ENCODE measurements at regions not wholly inside any gene's neighbourhood (a gene's known extent, or its start where the extent isn't known, plus 50 kb on each side); places are given as distances from the start of the nearest gene placed in this dataset.

DNA sequence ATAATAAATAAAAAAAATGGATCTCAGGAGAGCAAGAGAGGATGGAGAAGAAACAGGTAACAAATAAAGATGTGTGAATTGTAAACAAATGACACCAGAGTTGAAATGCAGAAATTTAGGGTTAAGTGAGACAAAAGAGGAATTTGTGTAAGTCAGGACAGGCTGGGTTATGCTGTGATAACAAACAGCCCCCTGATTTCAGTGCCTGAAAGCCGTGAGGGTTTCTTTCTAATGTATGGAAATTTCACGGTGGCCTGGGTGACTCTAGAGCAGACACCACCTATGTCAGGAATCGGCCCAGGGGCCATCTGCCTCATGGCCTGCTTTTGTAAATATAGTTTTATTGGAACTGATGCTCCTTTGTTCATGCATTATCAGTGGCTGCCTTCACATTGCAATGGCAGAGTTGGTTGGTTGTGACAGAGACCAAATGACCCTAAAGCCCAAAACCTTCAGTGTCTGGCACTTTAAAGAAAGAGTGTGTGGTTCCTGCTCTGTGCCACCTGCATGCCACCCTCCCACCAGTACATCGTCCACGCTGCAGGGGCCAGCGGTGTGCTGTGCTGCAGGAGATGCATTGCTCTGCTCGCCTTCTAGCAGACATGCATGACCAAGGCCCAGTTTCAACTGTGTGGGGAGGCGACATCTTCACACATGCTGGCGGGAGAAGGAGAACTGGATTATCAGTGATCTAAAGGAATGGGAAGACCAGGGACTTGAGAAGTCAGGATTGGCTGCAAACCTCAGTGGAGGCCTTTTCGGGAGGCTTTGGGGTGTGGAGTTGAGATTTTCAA is 221.2 kb upstream of the APCDD1 start:
- Histone ChIP-seq H3K27me3 (no peaks in the 10 kb centered on the region), H3K4me3 (no peak overlapping the region), H3K4me2 (no peak overlapping the region)

DNA sequence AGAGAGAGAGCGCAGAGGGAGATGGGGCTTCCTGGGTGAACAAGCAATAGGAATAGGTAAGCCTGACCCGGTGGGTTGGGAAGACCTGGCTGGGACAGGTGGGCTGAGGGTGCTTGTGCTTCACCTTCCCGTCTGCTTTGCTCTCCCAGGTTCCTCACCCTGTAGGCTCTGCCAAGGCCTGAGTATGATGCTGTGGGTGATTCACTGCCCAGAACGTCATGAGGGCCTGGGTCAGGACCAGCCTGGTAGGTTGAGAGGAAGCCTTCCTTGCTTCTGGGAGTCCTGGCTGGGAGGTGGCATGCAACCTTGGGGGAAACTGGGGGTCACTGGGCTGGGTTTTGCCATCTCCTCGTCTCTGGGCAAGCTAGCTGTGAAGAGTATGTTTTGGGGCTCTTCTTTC is 220.2 kb upstream of the APCDD1 start:
- Histone ChIP-seq H4K20me1 (ENCODE audit: insufficient read depth, poor library complexity, severe bottlenecking) (no peaks in the 10 kb centered on the region), H3K79me2 (no peaks in the 10 kb centered on the region), H3K4me1 (ENCODE audit: insufficient read depth) (peaks cover 31% of the 10 kb centered on the region), H3K27ac (peak overlapping the region; percentile 66), H3K9me2 (replicated peaks; ENCODE audit: insufficient read depth) (no peaks in the 10 kb centered on the region), H3K36me3 (replicated peaks; ENCODE audit: insufficient read depth, low read depth) (no peaks in the 10 kb centered on the region), H3K27me3 (no peaks in the 10 kb centered on the region), H3K9me3 (ENCODE audit: low read depth) (no peaks in the 10 kb centered on the region), H3K4me3 (no peak overlapping the region), H3K4me2 (no peak overlapping the region), H2AFZ (no peak overlapping the region)
- WGBS (ENCODE audit: low lambda C conversion rate, missing lambda C conversion rate), result 83% methylated on average over 5 of the region's 5 CpGs
- TF ChIP-seq CTCF (IDR thresholded peaks at IDR 0.05; ENCODE audit: poor library complexity) (no peak), EZH2phosphoT487 (IDR thresholded peaks at IDR 0.05; ENCODE audit: low read depth, severe bottlenecking, unreplicated experiment) (no peak), EZH2 (IDR thresholded peaks at IDR 0.05; ENCODE audit: borderline replicate concordance) (no peak)
- DNase-seq (ENCODE audit: low spot score), result no peak

More for the DNA sequence above, 221.2 kb upstream of the APCDD1 start:
- H3K36me3 ChIP-seq (replicated peaks; ENCODE audit: insufficient read depth, low read depth), result no peaks in the 10 kb centered on the region
- H3K79me2 ChIP-seq, result no peaks in the 10 kb centered on the region
- H3K9me3 ChIP-seq (ENCODE audit: low read depth), result no peaks in the 10 kb centered on the region
- no peaks in the 10 kb centered on the region for H3K9me2 ChIP-seq (replicated peaks; ENCODE audit: insufficient read depth)
- 92% methylated on average over 10 of the region's 10 CpGs for WGBS (ENCODE audit: low lambda C conversion rate, missing lambda C conversion rate)
- no peaks in the 10 kb centered on the region for H4K20me1 ChIP-seq (ENCODE audit: insufficient read depth, poor library complexity, severe bottlenecking)
- no peak overlapping the region for H2AFZ ChIP-seq
- DNase-seq (ENCODE audit: low spot score), result no peak
- TF ChIP-seq EZH2 (IDR thresholded peaks at IDR 0.05; ENCODE audit: borderline replicate concordance) (no peak), CTCF (IDR thresholded peaks at IDR 0.05; ENCODE audit: poor library complexity) (no peak), EZH2phosphoT487 (IDR thresholded peaks at IDR 0.05; ENCODE audit: low read depth, severe bottlenecking, unreplicated experiment) (no peak)
- peaks cover 22% of the 10 kb centered on the region for H3K4me1 ChIP-seq (ENCODE audit: insufficient read depth)
- H3K27ac ChIP-seq, result no peak overlapping the region

DNA sequence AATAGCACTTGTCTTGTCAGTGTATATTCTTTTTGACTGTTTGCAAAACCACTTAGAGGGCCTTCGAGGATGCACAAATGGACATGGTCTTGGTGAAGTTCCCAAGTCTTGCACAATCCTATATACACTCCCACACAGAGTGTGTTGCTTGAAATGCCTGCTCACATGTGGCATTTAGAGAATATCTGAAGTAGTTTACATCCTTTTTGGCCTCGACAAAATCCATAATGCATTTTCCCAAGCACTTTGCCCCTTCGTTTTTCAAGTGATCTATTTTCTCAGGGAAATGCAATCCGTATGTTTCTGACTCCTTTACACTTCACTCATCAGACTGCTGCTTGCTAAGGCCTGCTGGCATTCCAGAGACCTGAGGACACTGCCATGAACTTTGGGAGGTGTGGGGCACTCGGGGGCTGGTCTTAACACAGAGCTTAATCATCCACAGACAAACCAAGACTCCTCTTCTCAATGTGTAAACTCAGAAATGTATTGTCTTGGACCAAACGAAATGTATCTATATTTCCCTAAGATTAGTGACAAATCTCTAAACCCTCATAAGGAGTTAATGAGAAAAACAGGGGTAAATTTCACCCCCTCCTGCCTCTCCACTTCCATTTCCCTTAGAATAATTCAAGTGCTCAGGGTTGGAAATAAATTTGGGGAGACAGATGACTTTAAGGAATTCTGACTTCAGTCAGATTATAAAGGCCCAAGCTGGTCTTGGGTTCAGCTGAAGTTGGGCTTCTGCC is 219.3 kb upstream of the APCDD1 start:
- TF ChIP-seq CTCF (IDR thresholded peaks at IDR 0.05; ENCODE audit: poor library complexity) (no peak), EZH2 (IDR thresholded peaks at IDR 0.05; ENCODE audit: borderline replicate concordance) (no peak), EZH2phosphoT487 (IDR thresholded peaks at IDR 0.05; ENCODE audit: low read depth, severe bottlenecking, unreplicated experiment) (no peak)
- no peaks in the 10 kb centered on the region for H3K9me2 ChIP-seq (replicated peaks; ENCODE audit: insufficient read depth)
- peak; percentile 30 for DNase-seq (ENCODE audit: low spot score)
- no peaks in the 10 kb centered on the region for H3K36me3 ChIP-seq (replicated peaks; ENCODE audit: insufficient read depth, low read depth)
- no peaks in the 10 kb centered on the region for H3K27me3 ChIP-seq
- no peaks in the 10 kb centered on the region for H3K9me3 ChIP-seq (ENCODE audit: low read depth)
- H2AFZ ChIP-seq, result no peak overlapping the region
- H3K4me3 ChIP-seq, result no peak overlapping the region
- H4K20me1 ChIP-seq (ENCODE audit: insufficient read depth, poor library complexity, severe bottlenecking), result no peaks in the 10 kb centered on the region
- H3K27ac ChIP-seq, result peak overlapping the region; percentile 66
- WGBS (ENCODE audit: low lambda C conversion rate, missing lambda C conversion rate), result 36% methylated on average over 6 of the region's 6 CpGs
- no peak overlapping the region for H3K4me2 ChIP-seq
- H3K79me2 ChIP-seq, result no peaks in the 10 kb centered on the region
- peaks cover 35% of the 10 kb centered on the region for H3K4me1 ChIP-seq (ENCODE audit: insufficient read depth)

Data from hepatocyte (in vitro differentiated cells).